ENCODE measurements at regions not wholly inside any gene's neighbourhood (a gene's known extent, or its start where the extent isn't known, plus 50 kb on each side); places are given as distances from the start of the nearest gene placed in this dataset.

DNA sequence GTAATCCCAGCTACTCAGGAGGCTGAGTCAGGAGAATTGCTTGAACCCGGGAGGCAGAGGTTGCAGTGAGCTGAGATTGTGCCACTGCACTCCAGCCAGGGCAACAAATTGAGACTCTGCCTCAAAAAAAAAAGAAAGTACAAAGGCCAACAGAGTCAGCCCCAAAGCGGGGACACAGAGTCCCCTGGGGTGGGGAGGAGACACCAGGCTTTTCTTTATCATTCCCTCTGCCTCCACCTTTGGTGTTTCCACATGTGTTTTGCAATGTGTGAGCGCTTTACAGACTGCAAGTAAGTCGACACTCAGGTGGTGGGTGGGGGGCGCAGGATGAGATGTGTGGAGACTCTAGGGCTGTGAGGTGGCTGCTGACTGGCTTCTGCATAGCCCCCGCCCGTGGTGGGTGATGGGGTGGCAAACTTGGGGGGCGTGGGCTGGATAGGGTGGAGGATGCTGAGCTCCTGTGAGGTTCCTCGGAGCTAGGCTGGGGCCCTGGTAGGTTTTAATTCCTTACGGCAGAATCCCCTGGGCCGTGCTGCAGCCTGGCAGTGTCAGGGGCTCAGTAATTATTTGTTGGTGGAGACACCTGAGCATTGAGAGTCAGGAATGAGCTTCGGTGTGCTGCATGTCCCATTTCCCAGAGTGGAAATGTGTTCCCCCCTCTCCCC is 177.2 kb downstream of the CTTN start:
- DNase-seq, result no peak

DNA sequence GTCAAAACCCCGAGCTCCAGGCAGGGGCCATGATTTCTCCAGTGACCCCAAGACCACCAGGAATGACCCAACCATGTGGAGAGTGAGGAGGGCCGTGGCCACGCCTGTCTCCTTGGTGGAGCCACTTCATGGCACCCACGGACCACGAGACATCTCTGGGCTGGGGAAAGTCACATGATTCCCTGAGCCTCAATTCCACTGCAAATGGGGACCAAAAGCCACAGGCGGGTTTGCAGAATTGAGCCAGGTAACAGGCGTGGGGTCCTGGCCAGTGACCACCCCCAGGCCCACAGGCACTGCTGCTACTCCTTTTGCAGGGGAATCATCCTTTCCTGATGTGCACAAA is 178.9 kb downstream of the CTTN start:
- DNase-seq, result no peak

DNA sequence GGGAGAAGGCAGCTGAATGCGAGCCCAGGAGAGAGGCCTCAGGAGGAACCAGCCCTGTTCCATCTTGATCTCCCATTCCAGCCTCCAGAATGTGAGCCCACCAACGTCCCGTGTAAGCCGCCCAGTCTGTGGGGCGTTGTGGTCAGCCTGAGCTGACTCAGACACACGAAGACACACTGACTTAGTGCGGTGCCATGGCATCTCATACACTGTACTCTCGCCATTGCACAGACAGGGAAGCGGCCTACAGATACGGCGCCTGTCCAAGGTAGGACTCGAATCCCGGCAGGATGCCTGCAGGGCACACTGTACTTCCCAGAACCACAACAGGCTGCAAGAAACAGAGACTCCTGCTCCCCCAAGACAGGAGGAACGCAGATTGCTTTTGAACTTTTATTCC is 179.6 kb downstream of the CTTN start:
- DNase-seq, result no peak

DNA sequence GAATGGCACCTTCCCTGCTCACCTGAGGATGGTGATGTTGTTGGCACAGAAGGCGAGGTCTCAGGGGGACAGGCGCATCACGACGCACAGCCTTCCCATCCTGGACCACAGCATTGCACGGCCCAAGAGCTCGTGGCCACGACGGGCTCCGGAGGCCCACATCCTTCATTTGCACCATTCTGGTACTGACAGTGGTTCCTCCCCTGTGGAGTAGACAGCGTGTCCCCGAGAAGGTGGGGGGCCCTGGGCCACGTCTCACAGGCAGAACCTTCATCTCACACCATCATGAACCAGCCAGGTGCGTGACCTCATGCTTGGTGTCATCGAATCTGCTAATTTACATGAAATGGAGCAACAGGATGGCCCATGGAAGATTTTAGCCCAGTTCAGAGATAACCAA is 180.0 kb downstream of the CTTN start:
- no peak for DNase-seq

DNA sequence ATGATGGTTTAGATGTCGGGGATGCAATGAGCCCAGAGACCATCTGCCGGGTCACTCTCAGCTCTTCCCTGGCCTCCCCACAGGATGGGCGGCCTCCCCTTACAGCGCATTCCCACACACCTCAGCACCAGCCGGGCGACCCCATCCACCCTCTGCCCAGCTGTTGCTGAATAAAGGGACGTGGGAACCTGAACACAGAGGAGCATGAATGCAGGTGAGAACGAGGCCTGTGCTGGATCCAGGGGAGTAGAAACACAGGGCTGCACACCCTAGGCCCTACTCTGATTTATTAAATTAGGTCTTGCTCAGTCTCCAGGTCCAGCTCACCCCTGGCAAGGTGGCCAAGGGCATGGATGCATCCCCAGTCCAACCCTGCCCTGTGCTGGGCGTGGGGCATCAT is 180.5 kb downstream of the CTTN start:
- no peak for DNase-seq

DNA sequence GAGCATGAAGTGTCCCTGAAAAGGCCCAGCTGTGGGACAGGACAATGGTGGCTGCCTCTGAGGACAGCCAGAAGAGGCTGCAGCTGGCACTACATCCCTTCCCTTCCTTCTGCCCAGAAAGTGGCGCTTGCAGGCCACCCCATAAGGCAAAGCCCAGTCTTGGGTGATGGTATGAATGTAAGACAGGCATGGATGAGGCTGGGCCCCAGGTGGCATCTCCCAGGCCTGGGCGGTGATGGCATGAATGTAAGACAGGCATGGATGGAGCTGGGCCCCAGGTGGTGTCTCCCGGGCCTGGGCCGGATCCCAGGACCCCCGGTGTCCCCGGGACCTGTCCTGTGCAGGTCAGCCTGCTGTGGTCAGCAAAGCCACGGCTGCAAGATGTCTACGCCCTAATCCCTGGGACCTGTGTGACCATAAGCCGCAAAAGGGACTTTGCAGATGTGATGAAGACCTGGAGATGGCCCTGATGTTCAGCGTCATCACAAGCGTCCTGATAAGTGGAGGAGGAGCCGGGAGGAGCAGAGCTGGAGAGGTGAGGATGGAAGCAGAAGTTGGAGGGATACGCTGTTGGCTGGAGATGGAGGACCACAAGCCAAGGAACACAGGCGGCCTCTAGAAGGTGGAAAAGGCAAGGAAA is 181.1 kb downstream of the CTTN start:
- DNase-seq, result no peak

DNA sequence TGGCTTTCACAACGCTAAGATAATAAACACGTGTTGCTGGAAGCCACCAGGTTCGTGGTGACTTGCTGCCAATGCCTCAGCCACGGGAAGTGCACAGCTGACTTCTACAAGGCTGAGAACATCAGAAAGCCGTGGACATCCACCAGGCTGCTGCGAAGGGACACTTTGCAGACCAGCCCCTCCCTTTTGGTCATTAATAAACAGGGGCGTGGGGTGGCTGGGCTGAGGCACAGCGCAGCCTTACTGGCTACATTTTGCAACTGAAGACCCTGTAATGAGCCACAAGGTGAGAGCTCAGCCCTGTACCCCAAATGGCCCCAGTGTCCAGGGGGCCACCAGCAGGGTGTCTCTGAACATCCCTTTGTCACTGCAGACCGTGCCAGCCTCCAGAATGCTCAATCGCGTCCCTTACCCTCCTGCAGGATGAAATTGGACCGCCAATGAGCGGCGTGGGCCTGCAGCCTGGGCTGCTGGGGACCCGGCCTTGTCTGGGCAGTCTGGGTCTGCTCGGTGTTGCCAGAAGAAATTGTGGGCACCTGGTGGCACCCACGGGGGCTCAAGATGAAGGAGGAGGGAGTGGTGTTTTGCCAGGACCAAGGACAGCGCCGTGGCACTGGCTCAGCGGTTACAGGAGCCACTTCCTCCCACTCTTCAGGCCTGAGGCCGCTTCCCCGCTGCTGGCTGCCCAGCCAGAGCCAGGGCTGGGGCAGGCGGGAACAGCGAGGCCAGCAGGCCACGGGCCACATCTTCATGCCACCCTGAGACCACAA is 181.9 kb downstream of the CTTN start:
- DNase-seq, result no peak

DNA sequence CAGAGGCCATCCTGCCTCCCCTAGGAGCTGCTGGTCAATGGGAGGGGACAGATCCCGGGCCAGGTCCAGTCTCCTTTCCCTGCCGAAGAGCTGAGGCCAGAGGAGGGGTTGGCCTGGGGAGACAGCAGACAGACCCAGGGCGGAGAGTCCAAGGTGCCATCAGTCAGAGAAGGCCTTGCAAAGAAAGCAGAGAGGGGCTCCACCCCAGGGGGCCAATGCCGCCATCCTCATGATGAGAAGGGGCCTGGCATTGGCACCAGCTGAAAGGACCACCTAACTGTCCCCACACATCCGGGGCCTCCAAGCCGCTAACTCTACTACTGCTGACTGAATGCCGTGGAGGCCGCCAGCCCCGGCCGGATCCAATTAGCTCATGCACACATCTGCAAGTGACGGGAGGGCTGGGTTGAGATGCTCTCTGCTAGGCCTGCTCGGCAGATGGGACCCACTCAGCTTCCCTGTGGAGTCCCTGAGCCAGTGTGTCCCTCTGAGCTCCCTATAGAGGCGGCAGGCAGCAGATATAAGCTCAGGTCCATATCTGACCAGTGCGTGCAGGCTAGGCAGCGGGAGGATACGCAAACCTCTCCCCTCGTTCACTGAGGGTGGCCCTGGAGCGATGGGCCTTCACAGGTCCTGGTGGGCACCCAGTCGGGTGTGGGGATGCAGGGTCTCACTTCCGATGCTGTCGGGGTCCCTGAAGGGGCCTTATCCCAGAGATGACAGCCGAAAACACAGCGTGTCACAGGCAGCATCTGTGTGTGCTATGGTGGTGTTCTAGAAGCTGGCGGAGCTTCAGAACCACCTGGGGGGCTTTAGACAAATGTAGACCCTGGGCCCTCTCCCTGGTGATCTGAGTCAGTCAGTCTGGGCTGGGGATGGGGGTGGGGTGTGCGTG is 183.9 kb downstream of the CTTN start:
- DNase-seq, result no peak

DNA sequence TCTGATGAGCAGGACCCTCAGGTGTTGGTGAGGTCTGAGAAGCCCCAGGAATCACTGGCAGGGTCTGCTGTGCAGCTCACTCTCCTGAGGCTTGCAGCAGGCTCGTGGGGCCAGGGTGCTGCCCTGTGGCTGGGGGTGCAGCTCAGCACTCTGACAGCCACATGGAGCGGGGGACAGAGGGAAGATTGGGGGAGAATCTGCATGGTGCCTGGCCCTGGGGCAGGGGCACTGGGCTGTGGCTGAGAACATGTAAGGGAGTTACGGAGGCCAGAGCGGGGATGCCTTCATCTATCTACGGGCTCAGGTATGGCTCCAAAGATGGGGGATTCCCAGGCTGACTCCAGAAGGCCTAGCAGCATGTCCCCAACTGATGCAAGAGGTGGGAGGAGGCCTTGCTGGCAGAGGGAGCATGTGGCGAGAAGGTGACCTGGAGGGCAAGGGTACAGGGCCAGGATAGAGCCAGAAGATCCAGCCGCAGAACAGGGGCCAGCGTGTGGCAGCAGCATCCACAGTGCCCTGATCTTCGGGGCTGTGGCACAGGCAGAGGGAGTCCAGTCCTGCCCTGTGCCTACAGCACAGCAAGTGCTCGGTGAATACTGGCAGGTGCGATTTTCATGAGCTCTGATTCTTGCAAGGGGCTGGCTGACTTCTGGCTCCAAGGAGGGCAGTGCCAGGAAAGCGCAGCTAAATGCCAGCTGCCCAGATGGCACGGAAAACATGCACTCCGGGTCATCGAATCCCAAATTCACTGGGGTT is 184.7 kb downstream of the CTTN start:
- DNase-seq, result no peak

DNA sequence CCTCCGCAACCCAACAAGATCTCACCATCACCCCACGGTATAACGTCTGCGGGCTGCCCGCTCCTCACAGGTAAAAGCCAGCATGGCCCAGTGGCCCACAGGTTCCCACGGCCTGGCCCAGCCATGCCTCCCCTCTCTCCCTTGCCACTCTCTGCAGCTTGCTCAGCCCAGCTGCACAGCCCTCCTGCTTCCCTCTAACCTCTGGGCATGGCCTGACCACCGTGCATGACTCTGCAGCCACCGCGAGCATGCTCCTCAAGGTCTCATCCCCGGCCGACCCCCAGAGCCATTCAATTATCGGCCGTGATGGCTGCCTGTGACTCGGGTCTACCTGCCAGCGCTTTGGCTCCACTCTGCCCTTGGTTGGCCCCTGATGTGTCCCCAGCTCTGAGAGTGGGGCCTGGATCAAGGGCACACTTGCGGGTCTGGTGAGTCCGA is 185.5 kb downstream of the CTTN start:
- no peak for DNase-seq

DNA sequence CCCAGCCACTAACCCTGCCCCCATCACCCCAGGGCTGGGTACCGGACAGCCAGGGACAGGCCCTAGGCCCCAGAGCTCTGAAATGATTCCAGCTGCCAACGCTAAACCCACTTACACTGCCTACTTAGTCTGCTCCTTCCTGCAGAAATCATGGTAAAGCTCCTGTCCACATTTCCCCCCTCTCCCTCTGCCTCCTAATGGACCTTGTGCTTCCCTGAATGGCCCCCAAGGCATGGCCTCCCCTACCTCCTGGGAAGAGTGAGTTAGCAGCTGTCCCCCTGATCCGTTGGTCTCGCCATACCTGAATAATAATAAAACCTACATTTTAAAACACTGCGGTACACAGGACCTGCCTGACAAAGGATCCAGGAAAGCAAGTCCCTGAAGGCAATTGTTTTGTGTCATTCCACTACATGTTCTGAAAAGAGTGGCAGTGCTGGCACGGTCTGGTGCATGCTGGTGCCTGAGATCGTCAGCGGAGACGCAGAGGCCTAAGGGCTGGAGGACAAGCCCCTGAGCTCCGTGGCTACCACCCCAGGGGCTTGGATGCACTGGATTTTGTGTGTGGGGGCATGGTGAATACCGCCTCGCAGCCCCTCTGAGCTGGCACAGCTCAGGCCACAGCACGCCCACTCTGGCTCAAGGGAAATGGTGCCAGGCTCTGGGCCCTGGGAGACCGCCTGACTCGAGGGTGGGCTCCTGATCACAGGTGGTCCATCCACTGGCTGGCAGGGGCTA is 186.3 kb downstream of the CTTN start:
- DNase-seq, result no peak

DNA sequence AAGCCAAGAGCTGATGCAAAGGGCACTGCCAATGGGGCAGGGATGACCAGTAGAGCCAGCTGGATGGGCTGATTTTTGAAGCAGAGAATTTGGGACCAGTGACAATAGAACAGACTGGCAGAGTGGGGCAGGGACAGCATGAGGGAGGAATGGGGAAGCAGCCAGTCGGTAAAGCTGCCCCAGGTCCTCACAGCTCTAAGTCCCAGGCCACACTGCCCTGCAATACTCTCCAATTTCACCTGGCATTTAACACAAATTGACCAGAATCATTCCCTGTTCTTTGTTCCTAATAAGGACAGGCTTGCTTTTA is 186.9 kb downstream of the CTTN start:
- no peak for DNase-seq

DNA sequence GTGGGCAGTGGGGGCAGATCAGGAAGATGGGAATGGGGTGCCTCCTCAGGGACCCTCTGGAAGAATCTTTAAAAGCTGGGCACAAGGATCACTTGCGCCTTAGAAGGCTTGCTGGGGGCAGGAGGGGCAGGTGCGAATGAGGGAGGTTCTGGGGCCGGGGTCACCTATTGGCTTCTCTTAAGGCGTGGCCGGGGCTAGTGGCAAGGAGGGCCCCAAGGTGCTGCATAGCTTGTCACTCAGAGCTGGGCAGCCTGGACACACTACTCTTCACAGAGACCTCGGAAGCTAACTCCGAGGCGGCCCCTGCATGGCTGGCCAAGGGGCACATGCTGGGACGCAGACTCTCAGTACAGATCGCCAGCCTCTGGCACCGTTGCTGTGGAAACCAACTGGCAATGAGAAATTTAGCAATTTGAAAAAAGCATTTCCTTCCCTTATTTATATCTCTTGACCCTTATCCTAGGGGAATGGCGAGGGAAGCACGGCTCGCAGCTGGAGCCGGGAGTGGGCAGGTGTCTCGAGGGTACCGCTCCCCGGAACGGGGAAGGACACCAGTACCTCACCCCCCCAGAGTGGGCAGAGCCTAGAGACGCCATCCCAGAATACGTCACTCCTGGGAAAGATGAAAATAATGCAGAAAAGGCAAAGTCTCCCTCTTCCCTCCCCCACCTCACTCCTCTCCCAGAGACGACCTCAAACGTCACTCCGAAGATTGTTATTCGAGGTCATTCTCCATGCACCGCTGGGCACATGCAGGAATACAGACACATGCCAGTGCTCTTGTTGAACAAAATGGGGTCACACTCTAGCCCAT is 188.1 kb downstream of the CTTN start:
- no peak for DNase-seq

DNA sequence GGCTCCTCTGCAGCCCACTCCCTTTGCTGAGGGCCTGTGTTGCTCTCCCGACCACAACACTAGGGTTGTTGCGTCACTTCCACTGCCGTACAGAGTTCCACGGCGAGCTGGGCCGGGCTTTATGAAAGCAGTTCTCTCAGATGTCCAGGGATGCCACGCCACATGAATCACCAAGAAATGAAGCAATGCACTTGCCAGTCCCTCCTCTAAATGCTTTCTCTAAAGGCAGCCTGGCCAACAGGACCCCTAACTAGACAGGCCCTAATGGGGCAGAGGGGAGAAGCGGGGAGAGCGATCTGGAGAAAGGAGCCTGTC is 188.7 kb downstream of the CTTN start:
- no peak for DNase-seq

DNA sequence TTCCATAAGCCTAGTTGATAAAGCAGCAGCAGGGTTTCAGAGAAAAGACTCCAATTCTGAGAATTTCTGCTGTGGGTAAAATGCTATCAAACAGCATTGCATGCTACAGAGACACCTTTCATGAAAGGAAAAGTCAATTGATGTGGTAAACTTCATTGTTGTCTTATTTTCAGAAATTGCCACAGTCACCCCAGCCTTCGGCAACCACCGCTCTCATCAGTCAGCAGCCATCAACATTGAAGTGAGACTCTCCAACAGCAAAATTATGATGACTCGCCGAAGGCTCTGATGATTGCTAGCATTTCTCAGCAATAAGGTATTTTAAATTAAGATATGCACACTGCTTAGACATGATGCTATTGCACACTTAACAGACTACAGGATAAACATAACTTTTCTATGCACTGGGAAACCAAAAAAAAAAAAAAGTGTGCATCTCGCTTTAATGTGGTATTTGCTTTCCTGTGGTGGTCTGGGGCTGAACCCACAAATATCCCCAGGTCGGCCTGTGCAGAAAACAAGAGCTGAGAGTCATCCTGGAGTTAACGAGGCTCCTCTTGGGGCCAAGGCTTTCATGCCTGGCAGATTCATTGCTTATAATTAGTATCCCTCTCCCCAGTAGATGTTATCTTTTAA is 192.1 kb downstream of the CTTN start:
- no peak for DNase-seq

DNA sequence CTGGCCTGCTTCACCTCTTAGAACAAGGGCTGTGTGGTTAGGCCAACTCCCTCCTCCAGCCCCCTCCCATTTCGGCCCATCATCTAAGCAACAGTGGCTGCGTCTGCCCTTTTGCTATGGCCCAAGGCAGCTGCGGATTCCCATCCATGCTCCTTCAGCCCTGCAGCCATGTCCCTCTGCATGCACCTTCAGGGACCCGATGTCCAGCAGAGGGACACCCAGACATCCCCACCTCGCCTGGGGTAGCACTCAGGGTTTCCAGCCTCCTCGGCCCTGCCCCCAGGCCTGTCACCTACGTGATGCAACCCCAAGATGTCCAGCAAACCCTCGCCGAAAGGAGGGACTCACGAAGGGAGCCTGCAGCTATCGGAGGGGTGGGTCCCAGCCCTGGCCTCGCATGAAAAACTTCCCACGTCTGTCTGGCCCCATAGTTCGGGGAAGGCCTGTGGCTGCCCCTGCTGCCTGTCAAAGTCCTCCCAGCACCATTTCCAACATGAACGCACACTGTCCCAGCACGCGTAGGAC is 194.4 kb downstream of the CTTN start:
- no peak for DNase-seq

DNA sequence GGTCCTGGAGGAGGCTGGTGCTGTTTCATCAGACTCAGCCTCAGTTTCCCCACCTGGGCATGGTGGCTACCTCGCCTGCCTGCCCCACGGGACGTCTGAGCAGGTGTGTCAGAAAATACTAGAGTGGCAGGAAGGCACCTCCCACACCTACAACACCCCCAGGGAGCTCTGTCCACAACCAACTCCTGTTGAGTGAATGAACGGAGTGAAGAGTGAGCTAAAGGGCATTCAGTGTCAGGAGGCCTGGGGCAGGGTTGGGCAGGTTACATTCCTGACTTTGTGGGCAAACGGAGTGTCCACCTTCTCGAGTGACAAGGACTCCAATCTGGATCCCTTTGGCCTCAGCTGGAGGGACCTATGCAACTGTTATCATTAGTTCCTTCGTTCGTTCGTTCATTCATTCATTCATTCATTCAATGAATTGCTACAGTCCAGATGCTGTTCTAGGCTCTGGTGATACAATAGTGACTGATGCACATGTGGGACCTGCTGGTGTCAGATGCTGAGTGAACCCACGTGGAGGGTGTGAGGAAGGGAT is 195.2 kb downstream of the CTTN start:
- DNase-seq, result no peak

DNA sequence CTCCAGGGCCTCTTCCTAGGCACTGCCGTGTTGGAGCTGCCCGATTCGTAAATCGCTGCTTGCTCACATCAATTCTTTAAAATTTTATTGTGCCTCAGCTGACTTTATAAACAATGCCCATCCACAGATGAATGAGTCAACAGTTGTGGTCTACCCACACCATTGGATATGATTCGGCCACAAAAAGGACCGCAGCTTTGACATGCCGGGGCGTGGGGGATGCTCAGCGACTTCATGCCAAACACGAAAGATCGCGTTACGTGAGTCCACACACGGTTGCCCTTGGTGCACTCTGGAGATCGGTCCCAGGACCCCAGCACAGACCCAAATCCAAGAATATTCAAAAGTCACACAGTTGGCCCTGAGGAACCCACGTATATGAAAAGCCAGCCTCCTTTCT is 195.7 kb downstream of the CTTN start:
- no peak for DNase-seq

DNA sequence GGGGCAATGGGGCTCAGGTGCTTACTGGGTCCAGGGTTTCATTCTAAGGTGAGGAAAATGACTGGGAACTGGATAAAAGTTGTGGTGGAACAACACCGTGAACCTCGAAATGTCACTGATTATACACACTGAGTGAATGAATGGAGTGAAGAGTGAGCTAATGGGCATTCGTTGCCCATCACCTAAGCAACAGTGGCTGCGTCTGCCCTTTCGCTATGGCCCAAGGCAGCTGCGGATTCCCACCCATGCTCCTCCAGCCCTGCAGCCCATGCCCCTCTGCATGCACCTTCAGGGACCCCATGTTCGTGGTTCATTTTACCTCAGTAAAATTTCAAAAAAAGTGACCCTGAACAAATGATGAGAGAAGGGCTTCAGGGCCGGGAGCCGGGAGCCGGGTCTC is 196.3 kb downstream of the CTTN start:
- DNase-seq, result no peak

DNA sequence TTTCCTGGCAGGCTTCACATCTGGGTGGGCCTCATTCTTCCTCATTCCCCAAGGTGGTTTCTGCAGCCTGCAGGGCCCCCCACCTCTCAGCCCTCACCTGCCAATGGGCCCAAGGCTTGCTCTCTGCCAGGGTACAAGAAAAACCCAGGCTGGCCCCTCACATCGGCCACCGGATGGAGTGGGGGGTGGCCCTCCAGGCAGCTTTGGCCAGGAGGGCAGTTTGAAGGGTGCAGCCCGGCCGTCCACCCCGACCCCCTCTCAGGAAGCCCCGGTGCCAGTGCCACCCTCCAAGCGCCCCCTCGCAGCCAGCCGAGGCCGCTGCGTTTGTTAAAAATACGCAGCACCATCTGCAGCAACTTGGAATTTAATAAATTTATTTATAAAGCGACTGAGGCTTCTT is 196.7 kb downstream of the CTTN start:
- DNase-seq, result no peak

Measured in DMS153 (cell line).